Mucosa of descending colon (tissue), 3 donors: ENCODE measurements at regions not wholly inside any gene's neighbourhood (a gene's known extent, or its start where the extent isn't known, plus 50 kb on each side); places are given as distances from the start of the nearest gene placed in this dataset.

Experiments
- ATAC-seq: fragments of 200-7000 bp; cut with Tn5 transposase; one replicate; pipeline ENCODE4 v1.9.1; 2020; ENCODE audit warnings: mild to moderate bottlenecking, moderate library complexity
- DNase-seq, 3 donors: peaks; one replicate each; pipeline ENCODE4 v3.0.0-alpha.2; 2020
- H3K36me3 ChIP-seq: fragments of 200-600 bp; one replicate; pipeline ENCODE4 v1.8.0; 2021; ENCODE audit warnings: low read depth, mild to moderate bottlenecking
- H3K4me1 ChIP-seq: fragments of 200-600 bp; one replicate; pipeline ENCODE4 v1.8.0; 2021; ENCODE audit warnings: low read depth, mild to moderate bottlenecking
- H3K4me3 ChIP-seq: fragments of 200-600 bp; one replicate; pipeline ENCODE4 v1.8.0; 2021; ENCODE audit warnings: mild to moderate bottlenecking
- H3K9me3 ChIP-seq: fragments of 200-600 bp; one replicate; pipeline ENCODE4 v1.8.0; 2021; ENCODE audit warnings: mild to moderate bottlenecking
- intact Hi-C, 2 donors: fragments of 100-400 bp; cut with DNase I in 1 of 2; cut with micrococcal nuclease in 1 of 2; formaldehyde crosslinking; loops; one replicate each; pipeline versions ENCODE4 v1.11.0 to v1.11.1; 2022; cut with DNase I, micrococcal nuclease
- TF ChIP-seq, protein P1 (sequence below): fragments of 200-600 bp; IDR thresholded peaks from one replicate; pipeline ENCODE4 v1.8.0; 2022; ENCODE audit warnings: antibody characterized with exemption, mild to moderate bottlenecking
- donor health status: DM: no; HTN: no; CAD: no; lungs with moderate emphysema.
- donor health status: DM: no; HTN: no; CAD: no.
- donor health status: DM: no; HTN: yes; CAD: no.

DNA sequence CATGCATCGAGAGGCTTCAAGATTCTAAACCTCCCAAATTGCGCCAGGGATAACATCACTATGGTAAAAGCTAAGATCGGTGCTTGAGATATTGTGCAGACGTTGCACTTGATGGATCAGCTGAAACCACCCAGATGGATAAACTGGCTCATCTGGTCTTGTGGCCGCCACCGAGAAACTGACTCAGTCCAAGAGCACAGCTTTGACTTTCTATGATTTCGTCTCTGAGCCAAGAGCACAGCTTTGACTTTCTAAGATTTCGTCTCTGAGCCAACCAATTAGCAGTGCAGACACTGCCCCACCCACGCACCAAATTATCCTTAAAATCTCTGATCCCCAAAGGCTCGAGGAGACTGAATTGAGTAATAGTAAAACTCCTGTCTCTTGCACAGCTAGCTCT lies 687.2 kb downstream of the FAM133A start:
- DNase-seq (no peak), ATAC-seq (no peak)
- Histone ChIP-seq H3K9me3 (no peaks in the 10 kb centered on the region), H3K36me3 (no peaks in the 10 kb centered on the region), H3K4me1 (no peaks in the 10 kb centered on the region), H3K4me3 (no peak overlapping the region)
- intact Hi-C loops, result no loop called here
- TF ChIP-seq, protein P1, sequence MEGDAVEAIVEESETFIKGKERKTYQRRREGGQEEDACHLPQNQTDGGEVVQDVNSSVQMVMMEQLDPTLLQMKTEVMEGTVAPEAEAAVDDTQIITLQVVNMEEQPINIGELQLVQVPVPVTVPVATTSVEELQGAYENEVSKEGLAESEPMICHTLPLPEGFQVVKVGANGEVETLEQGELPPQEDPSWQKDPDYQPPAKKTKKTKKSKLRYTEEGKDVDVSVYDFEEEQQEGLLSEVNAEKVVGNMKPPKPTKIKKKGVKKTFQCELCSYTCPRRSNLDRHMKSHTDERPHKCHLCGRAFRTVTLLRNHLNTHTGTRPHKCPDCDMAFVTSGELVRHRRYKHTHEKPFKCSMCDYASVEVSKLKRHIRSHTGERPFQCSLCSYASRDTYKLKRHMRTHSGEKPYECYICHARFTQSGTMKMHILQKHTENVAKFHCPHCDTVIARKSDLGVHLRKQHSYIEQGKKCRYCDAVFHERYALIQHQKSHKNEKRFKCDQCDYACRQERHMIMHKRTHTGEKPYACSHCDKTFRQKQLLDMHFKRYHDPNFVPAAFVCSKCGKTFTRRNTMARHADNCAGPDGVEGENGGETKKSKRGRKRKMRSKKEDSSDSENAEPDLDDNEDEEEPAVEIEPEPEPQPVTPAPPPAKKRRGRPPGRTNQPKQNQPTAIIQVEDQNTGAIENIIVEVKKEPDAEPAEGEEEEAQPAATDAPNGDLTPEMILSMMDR, result no peak

DNA sequence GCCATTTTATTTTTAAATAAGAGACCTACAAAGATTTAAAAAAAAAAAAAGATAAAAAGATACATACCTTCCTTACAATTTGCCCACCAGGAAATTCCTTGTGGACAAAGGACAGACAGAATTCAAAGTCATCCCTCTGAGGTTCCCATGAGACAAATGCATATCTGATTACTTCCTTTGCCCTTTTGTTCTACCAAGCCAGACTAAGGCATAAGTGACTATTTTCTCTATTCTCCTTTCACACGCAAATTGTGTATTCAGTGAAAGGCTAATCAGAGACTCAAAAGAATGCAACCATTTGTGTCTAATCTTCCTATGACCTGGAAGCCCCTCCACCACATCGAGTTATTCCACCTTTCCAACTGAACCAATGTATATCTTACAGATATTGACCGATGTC lies 691.7 kb downstream of the FAM133A start:
- no peaks in the 10 kb centered on the region for H3K36me3 ChIP-seq
- DNase-seq (no peak), ATAC-seq (no peak)
- H3K9me3 ChIP-seq, result peaks cover 4% of the 10 kb centered on the region
- no peaks in the 10 kb centered on the region for H3K4me1 ChIP-seq
- TF ChIP-seq, protein P1, result no peak
- intact Hi-C loops, result no loop called here
- H3K4me3 ChIP-seq, result no peak overlapping the region

DNA sequence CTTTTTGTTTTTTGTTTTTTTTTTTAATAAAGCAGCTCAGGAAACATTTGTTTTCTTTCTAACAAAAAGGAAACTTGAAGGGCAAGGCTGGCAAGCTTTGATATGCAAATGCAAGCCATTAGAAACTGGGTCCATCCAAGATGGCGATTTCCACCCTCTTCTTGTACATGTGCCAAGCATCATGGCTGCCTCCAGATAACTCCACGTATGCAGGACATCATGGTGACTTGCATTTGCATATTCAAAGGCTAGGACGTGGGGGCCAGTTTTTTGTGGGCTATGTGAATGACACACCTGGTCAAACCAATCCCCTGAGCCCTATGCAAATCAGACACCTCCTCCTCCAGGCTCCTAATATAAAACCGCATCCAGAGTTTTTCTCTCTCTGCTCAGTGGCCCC lies 692.6 kb downstream of the FAM133A start:
- DNase-seq (no peak), ATAC-seq (no peak)
- no peaks in the 10 kb centered on the region for H3K36me3 ChIP-seq
- no peaks in the 10 kb centered on the region for H3K4me1 ChIP-seq
- H3K9me3 ChIP-seq, result peaks cover 4% of the 10 kb centered on the region
- intact Hi-C loops, result no loop called here
- TF ChIP-seq, protein P1, result no peak
- no peak overlapping the region for H3K4me3 ChIP-seq

DNA sequence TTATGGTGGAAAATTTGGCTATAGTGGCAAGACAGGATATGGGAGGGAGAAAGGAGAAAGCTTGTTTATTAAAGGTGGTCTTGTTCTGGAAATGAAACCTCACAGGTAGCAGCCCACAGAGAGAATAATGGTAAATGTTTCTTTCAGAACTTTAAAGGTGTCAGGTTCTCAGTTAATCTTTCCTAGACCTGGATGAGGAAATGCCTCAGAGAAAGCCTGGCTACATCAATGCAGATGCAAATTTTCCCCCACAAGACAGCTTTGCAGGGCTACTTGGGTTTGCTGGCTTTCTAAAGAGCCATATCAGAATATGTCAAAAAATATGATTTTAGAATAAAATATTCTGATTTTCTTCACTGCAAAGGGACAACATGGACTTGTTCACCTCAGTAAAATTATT lies 715.0 kb downstream of the FAM133A start:
- Histone ChIP-seq H3K4me1 (no peaks in the 10 kb centered on the region), H3K4me3 (no peak overlapping the region), H3K9me3 (no peaks in the 10 kb centered on the region), H3K36me3 (no peaks in the 10 kb centered on the region)
- ATAC-seq, result no peak
- intact Hi-C loops, result no loop called here
- TF ChIP-seq, protein P1, result no peak
- DNase-seq, result no peak

DNA sequence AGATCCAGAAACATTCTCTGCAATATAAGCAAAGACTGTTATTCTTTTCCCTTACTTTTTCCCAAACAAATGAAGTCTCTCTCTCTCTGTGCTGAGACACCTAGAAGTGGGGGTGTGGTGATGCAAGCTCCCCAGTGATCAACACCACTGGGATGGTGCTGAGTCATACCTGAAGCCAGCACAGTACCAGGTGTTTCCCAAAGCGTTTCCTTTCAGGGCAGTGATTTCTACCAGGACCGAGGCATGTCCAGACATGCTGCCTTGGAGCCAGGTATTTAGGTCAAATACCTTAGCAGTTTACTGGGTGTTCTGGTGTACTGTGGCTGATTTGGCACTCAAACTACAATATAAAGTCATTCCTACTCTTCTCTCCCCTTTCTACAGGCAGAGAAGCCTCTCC lies 726.5 kb downstream of the FAM133A start:
- no peaks in the 10 kb centered on the region for H3K4me1 ChIP-seq
- DNase-seq (no peak), ATAC-seq (no peak)
- no peaks in the 10 kb centered on the region for H3K9me3 ChIP-seq
- TF ChIP-seq, protein P1, result no peak
- intact Hi-C loops, result no loop called here
- no peaks in the 10 kb centered on the region for H3K36me3 ChIP-seq
- no peak overlapping the region for H3K4me3 ChIP-seq

DNA sequence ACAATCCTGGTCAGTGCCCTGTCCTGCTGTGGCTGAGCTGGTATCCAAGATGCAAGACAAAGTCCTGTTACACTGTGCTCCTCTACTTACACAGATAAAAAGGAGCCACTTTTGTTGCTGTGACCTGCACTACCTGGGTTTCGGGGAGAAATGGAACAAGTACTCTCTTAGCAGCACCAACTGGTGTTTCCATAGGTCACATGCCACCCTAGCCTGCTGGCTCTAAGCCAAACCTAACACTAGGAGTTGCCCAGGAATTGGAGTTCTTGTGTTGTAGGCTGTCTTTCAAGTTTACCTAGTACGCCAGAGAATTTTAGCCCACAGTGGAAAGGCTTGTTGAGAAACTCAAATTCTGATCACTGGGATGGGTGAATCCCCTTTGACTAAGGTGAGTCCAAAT lies 727.4 kb downstream of the FAM133A start:
- Histone ChIP-seq H3K4me3 (no peak overlapping the region), H3K9me3 (no peaks in the 10 kb centered on the region), H3K36me3 (no peaks in the 10 kb centered on the region), H3K4me1 (no peaks in the 10 kb centered on the region)
- no peak for ATAC-seq
- intact Hi-C loops, result no loop called here
- no peak for DNase-seq
- TF ChIP-seq, protein P1, result no peak
